ENCODE measurements at regions not wholly inside any gene's neighbourhood (a gene's known extent, or its start where the extent isn't known, plus 50 kb on each side); places are given as distances from the start of the nearest gene placed in this dataset.

- TF ChIP-seq FOS (IDR thresholded peaks at IDR 0.05; ENCODE audit: low read depth, low read length), result no peak
- peak; percentile 44; the same call in 1 of the 2 replicates for TF ChIP-seq CEBPB (IDR thresholded peaks at IDR 0.05; ENCODE audit: low read depth, low read length)
- Histone ChIP-seq H2AFZ (replicated peaks; ENCODE audit: low read length, poor library complexity) (no peak overlapping the region), H3K4me2 (ENCODE audit: low read depth, low read length) (no peak overlapping the region), H2AK5ac (ENCODE audit: low read depth, low read length) (no peak overlapping the region), H3K18ac (ENCODE audit: low read depth, low read length) (no peak overlapping the region), H4K20me1 (ENCODE audit: insufficient read depth, low read length) (no peaks in the 10 kb centered on the region), H2BK20ac (ENCODE audit: low read depth, low read length) (no peak overlapping the region), H3K36me3 (ENCODE audit: control insufficient read depth, insufficient read depth, low read length) (no peaks in the 10 kb centered on the region), H3K9me3 (ENCODE audit: control insufficient read depth, insufficient read depth, low read length) (no peaks in the 10 kb centered on the region), H3K9me1 (ENCODE audit: insufficient read depth, low read length) (no peaks in the 10 kb centered on the region), H3K27ac (ENCODE audit: insufficient read depth, low read length) (no peak overlapping the region), H3K14ac (replicated peaks; ENCODE audit: low read depth, low read length) (no peak overlapping the region), H3K56ac (ENCODE audit: extremely low read depth, insufficient read depth, low read length) (no peak overlapping the region), H4K8ac (ENCODE audit: low read depth in 2 of 2, low read length in 2 of 2) (no peak overlapping the region), H2BK5ac (ENCODE audit: low read depth, low read length, poor library complexity, severe bottlenecking) (no peak overlapping the region), H3K27me3 (ENCODE audit: control insufficient read depth, insufficient read depth, low read length) (no peaks in the 10 kb centered on the region), H3K4ac (ENCODE audit: low read depth, low read length) (no peak overlapping the region), H3K79me1 (ENCODE audit: low read depth in 1 of 2, low read length in 2 of 2) (no peaks in the 10 kb centered on the region), H3K4me1 (ENCODE audit: control insufficient read depth, insufficient read depth, low read length) (no peaks in the 10 kb centered on the region), H3K9ac (ENCODE audit: low read depth, low read length) (no peak overlapping the region), H2BK15ac (ENCODE audit: low read depth, low read length) (no peak overlapping the region), H2AK9ac (replicated peaks; ENCODE audit: low read depth, low read length, poor library complexity) (no peak overlapping the region), H3K23ac (ENCODE audit: low read depth, low read length) (no peak overlapping the region), H3K4me3 (ENCODE audit: insufficient read depth, low read depth, low read length) (no peak overlapping the region), H4K5ac (ENCODE audit: low read depth, low read length) (no peak overlapping the region), H4K91ac (ENCODE audit: insufficient read depth, low read depth, low read length) (no peak overlapping the region), H2BK120ac (ENCODE audit: low read depth, low read length) (no peak overlapping the region)
- CTCF ChIA-PET, result no interaction called here
- intact Hi-C loops (cut with micrococcal nuclease), result no loop called here
- no TSS peak for BruUV-seq (replicated peaks)
- ATAC-seq (ENCODE audit: low read depth) (no peak), DNase-seq (peak; percentile 36)
- no CpG with 5 or more reads among the region's 2 CpGs for WGBS, 2 experiments (ENCODE audit: extremely low coverage in 2 of 2, insufficient read length in 1 of 2)
- POLR2A ChIA-PET (ENCODE audit: unreplicated experiment), result no interaction called here
- dilution Hi-C loops (cut with HindIII; ENCODE audit: low sequenced_read_pairs, unreplicated experiment), result no loop called here
- in situ Hi-C loops (cut with MboI; ENCODE audit: low sequenced_read_pairs), result no loop called here
Measured at GRCh38 chr12:30067146-30067545, 283.4 kb upstream of the TMTC1 start.
